Uterus (tissue), 2 donors: ENCODE measurements at regions not wholly inside any gene's neighbourhood (a gene's known extent, or its start where the extent isn't known, plus 50 kb on each side); places are given as distances from the start of the nearest gene placed in this dataset.

Source experiments
- POLR2A ChIP-seq, 2 donors: fragments of 450-650 bp; IDR thresholded peaks; one replicate each; pipeline ENCODE4 v1.6.1; 2016; ENCODE audit warnings: antibody characterized with exemption in 2 of 2, mild to moderate bottlenecking in 1 of 2, moderate library complexity in 1 of 2
- TF ChIP-seq, protein P1 (sequence below), 4 experiments: fragments of 200-600 bp in 2 of 4; fragments of 450-650 bp in 2 of 4; sonication (generic) in 2 of 4; IDR thresholded peaks; one replicate each; pipeline ENCODE4 v1.5.1; 2016 to 2019; ENCODE audit warnings: antibody characterized with exemption in 4 of 4, mild to moderate bottlenecking in 2 of 4, moderate library complexity in 1 of 4

DNA sequence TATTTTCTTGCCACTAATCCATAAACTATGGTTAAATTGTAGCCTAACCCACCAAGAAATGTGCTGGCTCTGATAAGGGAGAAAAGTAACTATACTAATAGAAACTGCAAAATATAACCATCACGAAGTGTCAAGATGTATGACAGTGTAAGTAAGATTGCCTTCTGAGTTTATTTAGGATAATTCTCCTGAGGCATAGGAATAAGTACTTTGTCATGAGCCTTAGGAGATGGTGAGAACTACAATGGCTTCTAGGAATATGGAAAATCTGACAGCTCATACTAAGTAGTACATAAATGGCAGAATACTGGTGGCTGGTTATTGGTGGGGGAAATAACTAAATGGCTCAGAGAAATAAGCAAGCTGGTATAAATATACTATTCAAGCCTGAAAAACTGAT is 543.9 kb downstream of the PRR16 start:
- no peak for TF ChIP-seq POLR2A (IDR thresholded peaks at IDR 0.05)
- TF ChIP-seq, protein P1, sequence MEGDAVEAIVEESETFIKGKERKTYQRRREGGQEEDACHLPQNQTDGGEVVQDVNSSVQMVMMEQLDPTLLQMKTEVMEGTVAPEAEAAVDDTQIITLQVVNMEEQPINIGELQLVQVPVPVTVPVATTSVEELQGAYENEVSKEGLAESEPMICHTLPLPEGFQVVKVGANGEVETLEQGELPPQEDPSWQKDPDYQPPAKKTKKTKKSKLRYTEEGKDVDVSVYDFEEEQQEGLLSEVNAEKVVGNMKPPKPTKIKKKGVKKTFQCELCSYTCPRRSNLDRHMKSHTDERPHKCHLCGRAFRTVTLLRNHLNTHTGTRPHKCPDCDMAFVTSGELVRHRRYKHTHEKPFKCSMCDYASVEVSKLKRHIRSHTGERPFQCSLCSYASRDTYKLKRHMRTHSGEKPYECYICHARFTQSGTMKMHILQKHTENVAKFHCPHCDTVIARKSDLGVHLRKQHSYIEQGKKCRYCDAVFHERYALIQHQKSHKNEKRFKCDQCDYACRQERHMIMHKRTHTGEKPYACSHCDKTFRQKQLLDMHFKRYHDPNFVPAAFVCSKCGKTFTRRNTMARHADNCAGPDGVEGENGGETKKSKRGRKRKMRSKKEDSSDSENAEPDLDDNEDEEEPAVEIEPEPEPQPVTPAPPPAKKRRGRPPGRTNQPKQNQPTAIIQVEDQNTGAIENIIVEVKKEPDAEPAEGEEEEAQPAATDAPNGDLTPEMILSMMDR (IDR thresholded peaks at IDR 0.05): no peak
